IMR-90 (cell line): ENCODE measurements at regions not wholly inside any gene's neighbourhood (a gene's known extent, or its start where the extent isn't known, plus 50 kb on each side); places are given as distances from the start of the nearest gene placed in this dataset.

Experiments used
- ATAC-seq: fragments of 200-7000 bp; cut with Tn5 transposase; 2 replicates; pipeline ENCODE4 v1.9.1; 2020; ENCODE audit warnings: low read depth, mild to moderate bottlenecking, moderate library complexity
- BruUV-seq: library from RNA; stranded (reverse); fragments of 400-500 nt; replicated peaks from 2 replicates; lab custom pipeline; 2021; lab: Mats Ljungman, UMichigan
- CTCF ChIA-PET: fragments of 300-600 bp; formaldehyde crosslinking; extraction: SDS; loops from one replicate; lab custom pipeline; 2021; ENCODE audit warnings: antibody characterized with exemption; lab: Yijun Ruan, JAX
- POLR2A ChIA-PET: fragments of 300-600 bp; sonication (Branson Sonifier 250); formaldehyde crosslinking; loops from one replicate; lab custom pipeline; 2022; ENCODE audit warnings: antibody characterized with exemption; ENCODE audit not compliant: unreplicated experiment; lab: Charles Lee
- DNase-seq: peaks from one replicate; pipeline ENCODE4 v3.0.0; 2013
- H2AFZ ChIP-seq: replicated peaks from 2 replicates; pipeline ENCODE3; 2013; ENCODE audit warnings: low read length, mild to moderate bottlenecking; ENCODE audit not compliant: poor library complexity
- H2AK5ac ChIP-seq: 2 replicates; pipeline ENCODE4 v1.6.1; 2013; ENCODE audit warnings: low read depth, low read length, inconsistent platforms
- H2AK9ac ChIP-seq: replicated peaks from 2 replicates; pipeline ENCODE3; 2013; ENCODE audit warnings: mild to moderate bottlenecking, low read depth, low read length, moderate library complexity; ENCODE audit not compliant: poor library complexity
- H2BK120ac ChIP-seq: 2 replicates; pipeline ENCODE4 v1.6.1; 2013; ENCODE audit warnings: low read depth, low read length, inconsistent platforms
- H2BK15ac ChIP-seq: 3 replicates; pipeline ENCODE4 v1.6.1; 2013; ENCODE audit warnings: low read depth, low read length, inconsistent platforms
- H2BK20ac ChIP-seq: 2 replicates; pipeline ENCODE4 v1.6.1; 2013; ENCODE audit warnings: low read depth, mild to moderate bottlenecking, inconsistent platforms, low read length, moderate library complexity
- H2BK5ac ChIP-seq: 2 replicates; pipeline ENCODE4 v1.6.1; 2013; ENCODE audit warnings: mild to moderate bottlenecking, low read depth, low read length, inconsistent platforms; ENCODE audit not compliant: poor library complexity, severe bottlenecking
- H3K14ac ChIP-seq: replicated peaks from 2 replicates; pipeline ENCODE4 v1.6.1; 2013; ENCODE audit warnings: low read depth, low read length, inconsistent platforms
- H3K18ac ChIP-seq: 2 replicates; pipeline ENCODE4 v1.6.1; 2013; ENCODE audit warnings: low read depth, low read length, control low read depth
- H3K23ac ChIP-seq: 2 replicates; pipeline ENCODE4 v1.6.1; 2013; ENCODE audit warnings: low read depth, low read length, inconsistent platforms
- H3K27ac ChIP-seq: 2 replicates; pipeline ENCODE4 v1.5.1; 2013; ENCODE audit warnings: mild to moderate bottlenecking, control low read depth, low read length; ENCODE audit not compliant: insufficient read depth
- H3K27me3 ChIP-seq: 2 replicates; pipeline ENCODE4 v1.6.1; 2013; ENCODE audit warnings: low read length; ENCODE audit not compliant: control insufficient read depth, insufficient read depth
- H3K36me3 ChIP-seq: 2 replicates; pipeline ENCODE4 v1.6.1; 2013; ENCODE audit warnings: low read length, mixed read lengths; ENCODE audit not compliant: control insufficient read depth, insufficient read depth
- H3K4ac ChIP-seq: 2 replicates; pipeline ENCODE4 v1.6.1; 2013; ENCODE audit warnings: low read depth, low read length, inconsistent platforms
- H3K4me1 ChIP-seq: 2 replicates; pipeline ENCODE4 v1.6.1; 2013; ENCODE audit warnings: low read length, mixed read lengths; ENCODE audit not compliant: control insufficient read depth, insufficient read depth
- H3K4me2 ChIP-seq: 2 replicates; pipeline ENCODE4 v1.6.1; 2013; ENCODE audit warnings: low read depth, mild to moderate bottlenecking, control low read depth, low read length, moderate library complexity
- H3K4me3 ChIP-seq: 2 replicates; pipeline ENCODE4 v1.5.1; 2013; ENCODE audit warnings: low read depth, mild to moderate bottlenecking, control low read depth, low read length, moderate library complexity; ENCODE audit not compliant: insufficient read depth
- H3K56ac ChIP-seq: 2 replicates; pipeline ENCODE4 v1.6.1; 2013; ENCODE audit warnings: low read length, inconsistent platforms; ENCODE audit not compliant: insufficient read depth; ENCODE audit errors: extremely low read depth
- H3K79me1 ChIP-seq, 2 experiments: 2 replicates each; pipeline ENCODE4 v1.6.1; 2013; ENCODE audit warnings: low read length in 2 of 2, inconsistent platforms in 1 of 2, low read depth in 1 of 2
- H3K9ac ChIP-seq: 2 replicates; pipeline ENCODE4 v1.6.1; 2013; ENCODE audit warnings: low read depth, low read length, control low read depth
- H3K9me1 ChIP-seq: 2 replicates; pipeline ENCODE4 v1.6.1; 2013; ENCODE audit warnings: low read length, inconsistent platforms; ENCODE audit not compliant: insufficient read depth
- H3K9me3 ChIP-seq: 2 replicates; pipeline ENCODE4 v1.6.1; 2013; ENCODE audit warnings: low read length; ENCODE audit not compliant: control insufficient read depth, insufficient read depth
- H4K20me1 ChIP-seq: 2 replicates; pipeline ENCODE4 v1.6.1; 2013; ENCODE audit warnings: low read length, inconsistent platforms; ENCODE audit not compliant: insufficient read depth
- H4K5ac ChIP-seq: 2 replicates; pipeline ENCODE4 v1.6.1; 2013; ENCODE audit warnings: mild to moderate bottlenecking, low read depth, low read length, control low read depth
- H4K8ac ChIP-seq, 2 experiments: 2 replicates each; pipeline ENCODE4 v1.6.1; 2013; ENCODE audit warnings: low read depth in 2 of 2, low read length in 2 of 2, control low read depth in 1 of 2, inconsistent platforms in 1 of 2
- H4K91ac ChIP-seq: 2 replicates; pipeline ENCODE4 v1.6.1; 2013; ENCODE audit warnings: low read depth, low read length, inconsistent platforms; ENCODE audit not compliant: insufficient read depth
- BHLHE40 ChIP-seq: fragments of 150-350 bp; IDR thresholded peaks from 2 replicates; pipeline ENCODE4 v1.6.1; 2016; ENCODE audit warnings: mild to moderate bottlenecking, low read depth, low read length
- CEBPB ChIP-seq: IDR thresholded peaks from 2 replicates; pipeline ENCODE4 v1.6.1; 2012; ENCODE audit warnings: low read depth, low read length, improper control_type of control experiment
- CHD1 ChIP-seq: IDR thresholded peaks from 2 replicates; pipeline ENCODE4 v1.6.1; 2012; ENCODE audit warnings: low read depth, low read length, improper control_type of control experiment
- CTCF ChIP-seq: conservative IDR thresholded peaks from 2 replicates; pipeline ENCODE4 v1.5.1; 2012; ENCODE audit warnings: mild to moderate bottlenecking, low read depth, low read length, improper control_type of control experiment
- ELK1 ChIP-seq: fragments of 150-350 bp; IDR thresholded peaks from 2 replicates; pipeline ENCODE4 v1.6.1; 2016; ENCODE audit warnings: low read depth, mild to moderate bottlenecking, low read length, moderate library complexity, borderline replicate concordance
- FOS ChIP-seq: fragments of 150-350 bp; IDR thresholded peaks from 2 replicates; pipeline ENCODE4 v1.6.1; 2016; ENCODE audit warnings: low read depth, low read length
- MAFK ChIP-seq: IDR thresholded peaks from 2 replicates; pipeline ENCODE4 v1.6.1; 2012; ENCODE audit warnings: low read depth, low read length, improper control_type of control experiment
- MAZ ChIP-seq: IDR thresholded peaks from 2 replicates; pipeline ENCODE4 v1.6.1; 2012; ENCODE audit warnings: low read depth, mild to moderate bottlenecking, low read length, improper control_type of control experiment, moderate library complexity, borderline replicate concordance
- MXI1 ChIP-seq: IDR thresholded peaks from 2 replicates; pipeline ENCODE4 v1.6.1; 2012; ENCODE audit warnings: low read depth, mild to moderate bottlenecking, low read length, moderate library complexity, borderline replicate concordance
- NFE2L2 ChIP-seq: fragments of 150-350 bp; IDR thresholded peaks from 2 replicates; pipeline ENCODE4 v1.6.1; 2016; ENCODE audit warnings: low read depth, mild to moderate bottlenecking, low read length
- POLR2A ChIP-seq: IDR thresholded peaks from 2 replicates; pipeline ENCODE4 v1.6.1; 2012; ENCODE audit warnings: mild to moderate bottlenecking, low read depth, low read length
- RCOR1 ChIP-seq: IDR thresholded peaks from 2 replicates; pipeline ENCODE4 v1.6.1; 2012; ENCODE audit warnings: mild to moderate bottlenecking, low read length, improper control_type of control experiment; ENCODE audit not compliant: insufficient replicate concordance
- RFX5 ChIP-seq: IDR thresholded peaks from 2 replicates; pipeline ENCODE4 v1.8.0; 2012; ENCODE audit warnings: low read depth, mild to moderate bottlenecking, low read length, moderate library complexity
- USF2 ChIP-seq: fragments of 150-350 bp; IDR thresholded peaks from 2 replicates; pipeline ENCODE4 v1.6.1; 2017; ENCODE audit warnings: mild to moderate bottlenecking, antibody characterized with exemption, low read length, low read depth
- WGBS, 2 experiments: methylation state at CpG; one replicate each; pipeline versions ENCODE4 v1.1.5 to v1.1.7; 2013; ENCODE audit warnings: missing lambda C conversion rate in 2 of 2; ENCODE audit not compliant: insufficient read length in 1 of 2; ENCODE audit errors: extremely low coverage in 2 of 2; 5-methylcytosine and 5-hydroxymethylcytosine counted together
- dilution Hi-C: fragments of 300-500 bp; cut with HindIII; formaldehyde crosslinking; loops from one replicate; pipeline ENCODE4 v1.14.3; 2018; ENCODE audit warnings: low sequenced_read_pairs; ENCODE audit not compliant: unreplicated experiment
- in situ Hi-C: fragments of 300-500 bp; cut with MboI; formaldehyde crosslinking; loops from 3 replicates; pipeline ENCODE4 v1.14.3; 2019; ENCODE audit warnings: low sequenced_read_pairs, inconsistent platforms, mixed read lengths
- intact Hi-C: fragments of 100-400 bp; cut with micrococcal nuclease; formaldehyde crosslinking; loops from 2 replicates; pipeline ENCODE4 v1.10.0; 2022

DNA sequence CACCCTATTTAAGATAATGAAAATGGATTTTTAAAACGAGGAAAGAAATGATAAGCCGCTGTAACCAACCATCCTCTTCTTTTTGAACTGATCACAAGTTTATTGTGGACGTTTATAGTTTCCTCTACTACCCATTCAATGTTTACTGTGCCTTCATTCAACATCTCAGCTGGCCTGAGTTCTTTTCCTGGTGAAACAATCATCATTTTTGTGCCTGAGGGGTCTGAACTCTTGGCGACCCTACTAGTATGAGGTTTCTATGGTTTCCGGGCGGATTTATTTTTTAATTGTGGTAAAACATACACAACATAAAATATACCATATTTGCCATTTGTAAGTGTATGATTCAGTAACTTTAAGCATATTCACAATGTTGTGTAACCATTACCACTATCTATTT, 100.7 kb downstream of the SPRY1 start:
- no peak overlapping the region for H2BK120ac ChIP-seq
- no peak overlapping the region for H3K23ac ChIP-seq
- no peak overlapping the region for H2BK15ac ChIP-seq
- H3K79me1 ChIP-seq, result no peaks in the 10 kb centered on the region
- H3K36me3 ChIP-seq, result no peaks in the 10 kb centered on the region
- ATAC-seq (no peak), DNase-seq (no peak)
- no CpG with 5 or more reads among the region's 6 CpGs for WGBS, 2 experiments
- H2AK5ac ChIP-seq, result no peak overlapping the region
- H2AK9ac ChIP-seq, result no peak overlapping the region
- in situ Hi-C loops (no loop called here), intact Hi-C loops (no loop called here), dilution Hi-C loops (no loop called here)
- TF ChIP-seq MXI1 (no peak), USF2 (no peak), MAFK (no peak), CTCF (no peak), ELK1 (no peak), CEBPB (no peak), CHD1 (no peak), POLR2A (no peak), FOS (no peak), NFE2L2 (no peak), RFX5 (no peak), BHLHE40 (no peak), RCOR1 (no peak), MAZ (no peak)
- ChIA-PET CTCF (no interaction called here), POLR2A (no interaction called here)
- no peak overlapping the region for H2BK20ac ChIP-seq
- no TSS peak for BruUV-seq
- no peak overlapping the region for H3K4ac ChIP-seq
- H4K91ac ChIP-seq, result no peak overlapping the region
- H3K27ac ChIP-seq, result no peak overlapping the region
- no peak overlapping the region for H4K8ac ChIP-seq
- no peak overlapping the region for H3K4me3 ChIP-seq
- H3K4me2 ChIP-seq, result no peak overlapping the region
- no peaks in the 10 kb centered on the region for H3K4me1 ChIP-seq
- H2AFZ ChIP-seq, result no peak overlapping the region
- no peaks in the 10 kb centered on the region for H3K9me3 ChIP-seq
- H3K14ac ChIP-seq, result no peak overlapping the region
- no peak overlapping the region for H3K18ac ChIP-seq
- H3K56ac ChIP-seq, result no peak overlapping the region
- H2BK5ac ChIP-seq, result no peak overlapping the region
- H3K9ac ChIP-seq, result no peak overlapping the region
- H3K27me3 ChIP-seq, result no peaks in the 10 kb centered on the region
- no peak overlapping the region for H4K5ac ChIP-seq
- H3K9me1 ChIP-seq, result no peaks in the 10 kb centered on the region
- no peaks in the 10 kb centered on the region for H4K20me1 ChIP-seq
